ENCODE measurements at regions not wholly inside any gene's neighbourhood (a gene's known extent, or its start where the extent isn't known, plus 50 kb on each side); places are given as distances from the start of the nearest gene placed in this dataset.

GRCh38 chr6:166106076-166106686, 61.5 kb downstream of the TBXT start:
- peaks cover 28% of the 10 kb centered on the region for H3K27me3 Mint-ChIP-seq
- H3K27ac Mint-ChIP-seq = no peak overlapping the region
- H3K9me3 Mint-ChIP-seq = peaks cover 2% of the 10 kb centered on the region
- peak overlapping the region; percentile 8 for H3K4me3 Mint-ChIP-seq
- ATAC-seq (ENCODE audit: low read depth) (peak; percentile 68), DNase-seq (peak; percentile 69)
- no peaks in the 10 kb centered on the region for H3K36me3 Mint-ChIP-seq
- H3K4me1 Mint-ChIP-seq = peaks cover 4% of the 10 kb centered on the region
- POLR2A ChIA-PET = no interaction called here

GRCh38 chr6:166105341-166106075, 62.1 kb downstream of the TBXT start:
- POLR2A ChIA-PET = no interaction called here
- ATAC-seq (ENCODE audit: low read depth) (no peak), DNase-seq (no peak)
- Mint-ChIP-seq H3K27ac (no peak overlapping the region), H3K4me3 (peak overlapping the region; percentile 8), H3K4me1 (peaks cover 4% of the 10 kb centered on the region), H3K9me3 (peaks cover 2% of the 10 kb centered on the region), H3K27me3 (peaks cover 27% of the 10 kb centered on the region), H3K36me3 (no peaks in the 10 kb centered on the region)

DNA sequence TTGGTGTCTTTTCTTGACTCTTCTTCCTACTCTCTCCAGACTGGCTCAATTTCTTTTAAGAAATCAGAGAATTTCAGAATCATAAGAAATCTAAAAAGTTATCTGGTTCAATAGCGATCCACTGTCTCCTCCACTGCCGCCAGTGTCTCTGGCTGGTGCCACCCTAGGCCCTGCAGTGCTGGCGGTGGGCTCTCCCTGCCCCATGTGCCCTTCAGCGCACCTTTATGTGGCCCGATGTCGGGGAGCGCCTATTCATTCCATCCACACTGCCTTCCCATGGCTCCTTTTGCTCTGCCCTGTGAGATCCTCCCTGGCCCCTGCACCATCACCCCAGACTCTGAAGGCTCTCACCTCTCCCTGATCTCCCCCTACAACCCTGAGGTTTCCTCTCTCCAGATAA, 62.8 kb downstream of the TBXT start:
- H3K27ac Mint-ChIP-seq = no peak overlapping the region
- H3K4me1 Mint-ChIP-seq = peaks cover 4% of the 10 kb centered on the region
- no peaks in the 10 kb centered on the region for H3K36me3 Mint-ChIP-seq
- peaks cover 2% of the 10 kb centered on the region for H3K9me3 Mint-ChIP-seq
- POLR2A ChIA-PET = no interaction called here
- H3K4me3 Mint-ChIP-seq = no peak overlapping the region
- peaks cover 21% of the 10 kb centered on the region for H3K27me3 Mint-ChIP-seq
- ATAC-seq (ENCODE audit: low read depth) (no peak), DNase-seq (no peak)

- peaks cover 4% of the 10 kb centered on the region for H3K4me1 Mint-ChIP-seq
- peaks cover 15% of the 10 kb centered on the region for H3K27me3 Mint-ChIP-seq
- DNase-seq (no peak), ATAC-seq (ENCODE audit: low read depth) (no peak)
- POLR2A ChIA-PET = no interaction called here
- no peak overlapping the region for H3K4me3 Mint-ChIP-seq
- no peak overlapping the region for H3K27ac Mint-ChIP-seq
- H3K36me3 Mint-ChIP-seq = no peaks in the 10 kb centered on the region
- peaks cover 2% of the 10 kb centered on the region for H3K9me3 Mint-ChIP-seq
These were observed 63.5 kb downstream of the TBXT start for GRCh38 chr6:166104107-166104506.

GRCh38 chr6:166101819-166102419, 65.7 kb downstream of the TBXT start:
- H3K27ac Mint-ChIP-seq = no peak overlapping the region
- peaks cover 2% of the 10 kb centered on the region for H3K9me3 Mint-ChIP-seq
- POLR2A ChIA-PET = no interaction called here
- no peak overlapping the region for H3K4me3 Mint-ChIP-seq
- peaks cover 4% of the 10 kb centered on the region for H3K4me1 Mint-ChIP-seq
- ATAC-seq (ENCODE audit: low read depth) = no peak
- peaks cover 17% of the 10 kb centered on the region for H3K27me3 Mint-ChIP-seq
- no peak for DNase-seq
- H3K36me3 Mint-ChIP-seq = no peaks in the 10 kb centered on the region

GRCh38 chr6:166097914-166098522, 69.6 kb downstream of the TBXT start:
- peak; percentile 67 for DNase-seq
- ATAC-seq (ENCODE audit: low read depth) = peak; percentile 73
- POLR2A ChIA-PET = no interaction called here
- Mint-ChIP-seq H3K4me3 (peak overlapping the region; percentile 2), H3K4me1 (no peaks in the 10 kb centered on the region), H3K9me3 (peaks cover 2% of the 10 kb centered on the region), H3K36me3 (no peaks in the 10 kb centered on the region), H3K27me3 (peaks cover 27% of the 10 kb centered on the region), H3K27ac (no peak overlapping the region)

GRCh38 chr6:166087852-166088251, 79.8 kb downstream of the TBXT start:
- H3K27ac Mint-ChIP-seq = no peak overlapping the region
- no peak overlapping the region for H3K4me3 Mint-ChIP-seq
- no peaks in the 10 kb centered on the region for H3K36me3 Mint-ChIP-seq
- POLR2A ChIA-PET = no interaction called here
- no peaks in the 10 kb centered on the region for H3K4me1 Mint-ChIP-seq
- H3K9me3 Mint-ChIP-seq = no peaks in the 10 kb centered on the region
- peaks cover 11% of the 10 kb centered on the region for H3K27me3 Mint-ChIP-seq
- ATAC-seq (ENCODE audit: low read depth) (no peak), DNase-seq (no peak)

DNA sequence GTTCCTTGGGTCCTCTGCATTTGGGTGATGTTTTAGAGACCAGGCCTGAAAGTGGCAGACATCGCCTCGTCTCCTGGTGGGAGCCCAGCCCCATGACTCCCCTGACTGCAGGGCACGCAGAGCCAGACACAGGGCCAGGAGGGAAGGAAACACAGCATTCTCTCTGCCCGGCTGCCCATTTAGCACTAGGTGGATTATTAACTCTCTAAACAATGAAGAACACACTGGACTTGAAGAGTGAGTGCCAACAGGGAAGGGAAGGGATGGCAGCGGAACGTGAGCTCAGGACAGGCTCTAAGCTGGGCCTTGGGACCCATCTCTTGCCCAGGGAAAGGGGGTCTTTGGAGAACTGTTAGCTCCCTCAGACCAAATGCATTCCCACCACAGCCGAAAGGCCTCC, 80.4 kb downstream of the TBXT start:
- Mint-ChIP-seq H3K36me3 (no peaks in the 10 kb centered on the region), H3K27ac (no peak overlapping the region), H3K9me3 (no peaks in the 10 kb centered on the region), H3K4me1 (no peaks in the 10 kb centered on the region), H3K4me3 (no peak overlapping the region), H3K27me3 (peaks cover 11% of the 10 kb centered on the region)
- no peak for DNase-seq
- no peak for ATAC-seq (ENCODE audit: low read depth)
- POLR2A ChIA-PET = interaction anchor here (0.5 kb wide), 1 partner anchor 519 kb away, joined by 4 read pairs; no protein-coding TSS in a partner anchor

- Mint-ChIP-seq H3K9me3 (no peaks in the 10 kb centered on the region), H3K36me3 (no peaks in the 10 kb centered on the region), H3K4me1 (no peaks in the 10 kb centered on the region), H3K4me3 (no peak overlapping the region), H3K27me3 (peaks cover 7% of the 10 kb centered on the region), H3K27ac (no peak overlapping the region)
- no peak for DNase-seq
- ATAC-seq (ENCODE audit: low read depth) = no peak
- POLR2A ChIA-PET = no interaction called here
These were observed 82.2 kb downstream of the TBXT start for GRCh38 chr6:166085500-166085899.

- Mint-ChIP-seq H3K27ac (no peak overlapping the region), H3K36me3 (no peaks in the 10 kb centered on the region), H3K9me3 (no peaks in the 10 kb centered on the region), H3K4me1 (no peaks in the 10 kb centered on the region), H3K27me3 (peaks cover 7% of the 10 kb centered on the region), H3K4me3 (no peak overlapping the region)
- no peak for ATAC-seq (ENCODE audit: low read depth)
- POLR2A ChIA-PET = no interaction called here
- DNase-seq = no peak
These were observed 82.7 kb downstream of the TBXT start for GRCh38 chr6:166084951-166085350.

GRCh38 chr6:166079841-166080240, 87.8 kb downstream of the TBXT start:
- no peaks in the 10 kb centered on the region for H3K36me3 Mint-ChIP-seq
- no peak overlapping the region for H3K27ac Mint-ChIP-seq
- no peaks in the 10 kb centered on the region for H3K4me1 Mint-ChIP-seq
- no peak for ATAC-seq (ENCODE audit: low read depth)
- peaks cover 3% of the 10 kb centered on the region for H3K27me3 Mint-ChIP-seq
- no peaks in the 10 kb centered on the region for H3K9me3 Mint-ChIP-seq
- DNase-seq = no peak
- no peak overlapping the region for H3K4me3 Mint-ChIP-seq
- POLR2A ChIA-PET = no interaction called here

GRCh38 chr6:166078294-166078693, 89.4 kb downstream of the TBXT start:
- Mint-ChIP-seq H3K36me3 (no peaks in the 10 kb centered on the region), H3K27me3 (peaks cover under 1% of the 10 kb centered on the region), H3K4me1 (no peaks in the 10 kb centered on the region), H3K4me3 (no peak overlapping the region), H3K27ac (no peak overlapping the region), H3K9me3 (no peaks in the 10 kb centered on the region)
- POLR2A ChIA-PET = no interaction called here
- no peak for DNase-seq
- no peak for ATAC-seq (ENCODE audit: low read depth)

DNA sequence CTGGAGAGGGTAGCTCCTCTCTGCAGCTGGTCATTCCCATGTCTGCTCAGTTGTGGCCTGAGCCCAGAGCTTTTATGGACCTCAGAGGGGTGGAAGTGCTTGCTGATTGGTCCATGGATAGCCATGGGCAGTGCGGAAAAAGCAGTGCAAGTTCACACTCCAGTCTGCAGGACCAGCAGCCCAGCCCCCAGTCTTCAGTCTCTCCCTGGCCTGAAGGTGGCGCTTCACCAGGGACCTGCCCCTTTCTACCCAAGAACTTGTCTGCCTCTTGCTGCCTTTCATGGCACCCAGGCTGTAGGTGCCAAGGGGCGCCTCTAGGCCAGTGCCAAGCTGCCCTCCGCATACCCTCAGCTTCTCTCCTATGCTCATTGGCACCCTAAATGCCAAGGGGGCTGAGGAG, 91.0 kb downstream of the TBXT start:
- DNase-seq (no peak), ATAC-seq (ENCODE audit: low read depth) (no peak)
- H3K27ac Mint-ChIP-seq = no peak overlapping the region
- H3K36me3 Mint-ChIP-seq = no peaks in the 10 kb centered on the region
- H3K27me3 Mint-ChIP-seq = no peaks in the 10 kb centered on the region
- POLR2A ChIA-PET = no interaction called here
- no peaks in the 10 kb centered on the region for H3K4me1 Mint-ChIP-seq
- no peaks in the 10 kb centered on the region for H3K9me3 Mint-ChIP-seq
- H3K4me3 Mint-ChIP-seq = no peak overlapping the region

DNA sequence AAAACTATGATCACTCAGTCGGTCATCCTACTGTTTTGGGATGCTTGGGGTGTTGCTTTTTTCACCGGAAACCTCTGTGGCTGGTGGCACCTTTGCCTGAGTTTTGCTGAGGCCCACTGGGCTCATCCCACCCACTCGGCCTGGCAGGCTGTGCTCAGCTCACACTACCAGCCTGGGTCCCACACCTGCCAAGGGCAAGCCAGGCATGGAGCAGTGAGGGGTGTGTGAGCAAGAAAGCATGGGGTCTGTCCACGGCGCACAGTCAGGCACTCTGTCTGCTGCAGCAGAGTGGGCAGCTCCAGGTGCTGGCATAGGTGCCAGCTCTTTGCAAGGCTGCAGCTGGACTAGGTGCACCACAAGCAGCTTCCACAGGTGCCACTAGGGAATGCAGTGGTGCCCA, 91.7 kb downstream of the TBXT start:
- H3K27ac Mint-ChIP-seq = no peak overlapping the region
- H3K4me3 Mint-ChIP-seq = no peak overlapping the region
- no peaks in the 10 kb centered on the region for H3K36me3 Mint-ChIP-seq
- no peaks in the 10 kb centered on the region for H3K27me3 Mint-ChIP-seq
- H3K9me3 Mint-ChIP-seq = no peaks in the 10 kb centered on the region
- H3K4me1 Mint-ChIP-seq = no peaks in the 10 kb centered on the region
- ATAC-seq (ENCODE audit: low read depth) (no peak), DNase-seq (no peak)
- POLR2A ChIA-PET = no interaction called here

Measured in activated naive CD8-positive, alpha-beta T cell treated with anti-CD3 and anti-CD28 coated beads, Interleukin-2, amount 10 ng/mL, durations not matched to agents 7 days and 5 days (primary cell).